Neutrophil (primary cell): ENCODE measurements at regions not wholly inside any gene's neighbourhood (a gene's known extent, or its start where the extent isn't known, plus 50 kb on each side); places are given as distances from the start of the nearest gene placed in this dataset.

ENCODE experiments used
- H3K27ac ChIP-seq: fragments of 200-600 bp; sonication (generic); 2 replicates; pipeline ENCODE4 v1.5.1; 2016; ENCODE audit warnings: mild to moderate bottlenecking, moderate library complexity
- H3K27me3 ChIP-seq: fragments of 200-600 bp; sonication (generic); 2 replicates; pipeline ENCODE4 v1.6.0; 2016; ENCODE audit warnings: mild to moderate bottlenecking
- H3K36me3 ChIP-seq: fragments of 200-600 bp; sonication (generic); 2 replicates; pipeline ENCODE4 v1.5.1; 2017
- H3K4me1 ChIP-seq, 2 experiments: fragments of 200-600 bp in 1 of 2; sonication (generic) in 1 of 2; 1 replicate in 1 of 2; 2 replicates in 1 of 2; pipeline versions ENCODE4 v1.5.1 to v1.6.1; 2013 to 2016; ENCODE audit warnings: low read depth in 1 of 2, low read length in 1 of 2, mild to moderate bottlenecking in 1 of 2, moderate library complexity in 1 of 2; ENCODE audit not compliant: control insufficient read depth in 1 of 2, insufficient read depth in 1 of 2
- H3K4me3 ChIP-seq, 2 experiments: fragments of 200-600 bp in 1 of 2; sonication (generic) in 1 of 2; 1 replicate in 1 of 2; 2 replicates in 1 of 2; pipeline ENCODE4 v1.5.1; 2013 to 2016; ENCODE audit warnings: low read depth in 1 of 2, low read length in 1 of 2, mild to moderate bottlenecking in 1 of 2, moderate library complexity in 1 of 2
- H3K9me3 ChIP-seq: fragments of 200-600 bp; sonication (generic); 2 replicates; pipeline ENCODE4 v1.5.1; 2016
- TF ChIP-seq, protein P1 (sequence below): fragments of 200-600 bp; sonication (generic); IDR thresholded peaks from 2 replicates; pipeline ENCODE4 v1.5.1; 2016; ENCODE audit warnings: antibody characterized with exemption

DNA sequence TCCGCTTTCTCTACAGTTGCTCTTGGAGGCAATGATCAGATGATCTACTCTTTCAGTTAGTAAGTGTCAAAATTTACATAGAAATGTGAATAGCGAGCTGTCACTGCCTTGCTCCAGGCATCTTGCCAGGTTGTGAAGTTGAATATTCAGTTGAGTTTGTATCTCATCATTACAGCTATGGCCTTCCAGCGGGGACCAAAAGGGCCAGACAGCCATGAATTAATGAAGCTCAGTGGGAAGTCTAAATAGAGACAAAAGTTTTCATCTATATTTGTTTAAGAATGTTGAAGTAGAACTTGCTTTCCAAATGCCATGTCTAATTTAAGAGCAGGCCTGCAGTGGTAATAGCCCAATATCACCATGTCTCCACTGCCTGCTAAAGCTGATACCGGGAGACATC is 387.8 kb downstream of the FLRT2 start:
- no peaks in the 10 kb centered on the region for H3K9me3 ChIP-seq
- TF ChIP-seq, protein P1, sequence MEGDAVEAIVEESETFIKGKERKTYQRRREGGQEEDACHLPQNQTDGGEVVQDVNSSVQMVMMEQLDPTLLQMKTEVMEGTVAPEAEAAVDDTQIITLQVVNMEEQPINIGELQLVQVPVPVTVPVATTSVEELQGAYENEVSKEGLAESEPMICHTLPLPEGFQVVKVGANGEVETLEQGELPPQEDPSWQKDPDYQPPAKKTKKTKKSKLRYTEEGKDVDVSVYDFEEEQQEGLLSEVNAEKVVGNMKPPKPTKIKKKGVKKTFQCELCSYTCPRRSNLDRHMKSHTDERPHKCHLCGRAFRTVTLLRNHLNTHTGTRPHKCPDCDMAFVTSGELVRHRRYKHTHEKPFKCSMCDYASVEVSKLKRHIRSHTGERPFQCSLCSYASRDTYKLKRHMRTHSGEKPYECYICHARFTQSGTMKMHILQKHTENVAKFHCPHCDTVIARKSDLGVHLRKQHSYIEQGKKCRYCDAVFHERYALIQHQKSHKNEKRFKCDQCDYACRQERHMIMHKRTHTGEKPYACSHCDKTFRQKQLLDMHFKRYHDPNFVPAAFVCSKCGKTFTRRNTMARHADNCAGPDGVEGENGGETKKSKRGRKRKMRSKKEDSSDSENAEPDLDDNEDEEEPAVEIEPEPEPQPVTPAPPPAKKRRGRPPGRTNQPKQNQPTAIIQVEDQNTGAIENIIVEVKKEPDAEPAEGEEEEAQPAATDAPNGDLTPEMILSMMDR: no peak

GRCh38 chr14:85915711-85916110 is 385.8 kb downstream of the FLRT2 start:
- TF ChIP-seq, protein P1: no peak
- no peaks in the 10 kb centered on the region for H3K36me3 ChIP-seq
- no peak overlapping the region for H3K4me3 ChIP-seq
- H3K27me3 ChIP-seq: no peaks in the 10 kb centered on the region
- H3K9me3 ChIP-seq: no peaks in the 10 kb centered on the region
- H3K4me1 ChIP-seq: no peaks in the 10 kb centered on the region
- no peak overlapping the region for H3K27ac ChIP-seq

More for the DNA sequence above, 387.8 kb downstream of the FLRT2 start:
- Histone ChIP-seq H3K4me3 (no peak overlapping the region), H3K27me3 (no peaks in the 10 kb centered on the region), H3K27ac (no peak overlapping the region), H3K36me3 (no peaks in the 10 kb centered on the region), H3K4me1 (no peaks in the 10 kb centered on the region)

GRCh38 chr14:85912141-85912540 is 382.2 kb downstream of the FLRT2 start:
- H3K36me3 ChIP-seq: no peaks in the 10 kb centered on the region
- no peak overlapping the region for H3K4me3 ChIP-seq
- TF ChIP-seq, protein P1: no peak
- no peaks in the 10 kb centered on the region for H3K4me1 ChIP-seq
- no peaks in the 10 kb centered on the region for H3K9me3 ChIP-seq
- no peaks in the 10 kb centered on the region for H3K27me3 ChIP-seq
- H3K27ac ChIP-seq: no peak overlapping the region

DNA sequence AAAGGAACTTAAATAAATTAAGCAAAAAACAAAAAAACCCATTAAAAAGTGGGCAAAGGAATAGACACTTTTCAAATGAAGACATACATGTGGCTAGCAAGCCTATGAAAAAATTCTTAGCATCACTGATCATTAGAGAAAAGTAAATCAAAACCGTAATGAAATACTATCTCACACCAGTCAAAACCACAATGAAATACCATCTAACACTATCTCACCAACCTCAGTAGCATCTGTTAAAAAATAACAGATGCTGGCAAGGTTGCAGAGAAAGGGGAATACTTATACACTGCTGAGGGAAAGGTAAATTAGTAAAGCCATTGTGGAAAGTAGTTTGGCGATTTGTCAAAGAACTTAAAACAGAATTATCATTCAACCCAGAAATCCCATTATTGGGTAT is 381.1 kb downstream of the FLRT2 start:
- Histone ChIP-seq H3K4me3 (no peak overlapping the region), H3K9me3 (no peaks in the 10 kb centered on the region), H3K4me1 (no peaks in the 10 kb centered on the region), H3K27ac (no peak overlapping the region), H3K36me3 (no peaks in the 10 kb centered on the region), H3K27me3 (no peaks in the 10 kb centered on the region)
- TF ChIP-seq, protein P1: no peak

- H3K36me3 ChIP-seq: no peaks in the 10 kb centered on the region
- H3K9me3 ChIP-seq: no peaks in the 10 kb centered on the region
- no peaks in the 10 kb centered on the region for H3K4me1 ChIP-seq
- H3K27ac ChIP-seq: no peak overlapping the region
- no peak overlapping the region for H3K4me3 ChIP-seq
- TF ChIP-seq, protein P1: no peak
- no peaks in the 10 kb centered on the region for H3K27me3 ChIP-seq
Measured at GRCh38 chr14:85909581-85909980, 379.6 kb downstream of the FLRT2 start.

DNA sequence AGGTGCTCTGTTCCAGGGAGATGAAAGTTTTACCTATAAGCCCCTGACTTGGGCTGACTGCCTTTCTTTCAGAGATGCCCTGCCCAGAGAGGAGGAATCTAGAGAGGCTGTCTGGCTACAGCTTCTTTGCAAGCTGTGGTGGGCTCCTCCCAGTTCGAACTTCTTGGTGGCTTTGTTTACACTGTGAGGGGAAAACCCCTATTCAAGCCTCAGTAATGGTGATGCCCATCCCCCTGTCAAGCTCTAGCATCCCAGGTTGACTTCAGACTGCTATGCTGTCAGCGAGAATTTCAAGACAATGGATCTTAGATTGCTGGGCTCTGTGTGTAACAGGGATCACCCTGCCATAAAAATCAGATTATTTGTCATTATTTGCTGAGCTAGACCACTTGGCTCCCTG is 377.6 kb downstream of the FLRT2 start:
- no peaks in the 10 kb centered on the region for H3K36me3 ChIP-seq
- H3K27ac ChIP-seq: no peak overlapping the region
- H3K27me3 ChIP-seq: no peaks in the 10 kb centered on the region
- H3K9me3 ChIP-seq: no peaks in the 10 kb centered on the region
- TF ChIP-seq, protein P1: no peak
- H3K4me3 ChIP-seq: no peak overlapping the region
- H3K4me1 ChIP-seq: no peaks in the 10 kb centered on the region
